ENCODE measurements at regions not wholly inside any gene's neighbourhood (a gene's known extent, or its start where the extent isn't known, plus 50 kb on each side); places are given as distances from the start of the nearest gene placed in this dataset.

GRCh38 chr1:219751870-219752507, 139.1 kb upstream of the ZC3H11B start:
- TF ChIP-seq CTCF (IDR thresholded peaks at IDR 0.05): no peak
- no peak for TF ChIP-seq POLR2A (IDR thresholded peaks at IDR 0.05)

Data from lower leg skin (tissue), 3 donors.